ENCODE measurements at regions not wholly inside any gene's neighbourhood (a gene's known extent, or its start where the extent isn't known, plus 50 kb on each side); places are given as distances from the start of the nearest gene placed in this dataset.

DNA sequence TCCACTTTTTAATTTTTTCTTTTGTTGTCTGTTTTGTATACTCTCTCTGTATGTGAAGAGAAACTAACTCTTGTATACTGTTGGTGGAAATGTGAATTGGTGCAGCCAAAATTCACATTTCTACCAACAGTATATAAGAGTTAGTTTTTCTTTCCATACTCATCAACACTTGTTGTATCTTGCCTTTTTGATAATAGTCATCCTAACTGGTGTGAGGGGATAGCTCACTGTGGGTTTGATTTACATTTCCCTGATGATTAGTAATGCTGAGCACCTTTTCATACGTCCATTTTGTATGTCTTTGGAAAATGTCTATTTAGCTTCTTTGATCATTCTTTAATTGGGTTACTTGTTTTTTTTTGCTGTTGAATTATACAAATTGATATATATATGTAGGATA lies 375.5 kb upstream of the IGFBP3 start:
- Histone ChIP-seq H3K36me3 (ENCODE audit: control insufficient read depth in 4 of 4, insufficient read depth in 3 of 4, low read depth in 1 of 4, low read length in 3 of 4) (no peaks in the 10 kb centered on the region), H3K4me3 (ENCODE audit: low read depth in 1 of 3, low read length in 3 of 3) (no peak overlapping the region), H3K27ac (ENCODE audit: low read depth in 1 of 2, low read length in 2 of 2) (no peak overlapping the region), H3K27me3 (ENCODE audit: control insufficient read depth in 4 of 4, insufficient read depth in 4 of 4, low read length in 3 of 4) (no peaks in the 10 kb centered on the region), H3K9ac (ENCODE audit: low read depth in 1 of 2, low read length in 2 of 2) (no peak overlapping the region), H3K9me3 (ENCODE audit: control insufficient read depth in 4 of 4, low read length in 3 of 4) (peaks cover 0 to 5% (median 3%) of the 10 kb centered on the region in 4 donors), H3K4me1 (ENCODE audit: control insufficient read depth in 4 of 4, insufficient read depth in 4 of 4, low read length in 3 of 4) (no peaks in the 10 kb centered on the region)
- WGBS: 93% methylated on average over 1 of the region's 1 CpG
- DNase-seq (ENCODE audit: low spot score): no peak
- TF ChIP-seq, protein P1, sequence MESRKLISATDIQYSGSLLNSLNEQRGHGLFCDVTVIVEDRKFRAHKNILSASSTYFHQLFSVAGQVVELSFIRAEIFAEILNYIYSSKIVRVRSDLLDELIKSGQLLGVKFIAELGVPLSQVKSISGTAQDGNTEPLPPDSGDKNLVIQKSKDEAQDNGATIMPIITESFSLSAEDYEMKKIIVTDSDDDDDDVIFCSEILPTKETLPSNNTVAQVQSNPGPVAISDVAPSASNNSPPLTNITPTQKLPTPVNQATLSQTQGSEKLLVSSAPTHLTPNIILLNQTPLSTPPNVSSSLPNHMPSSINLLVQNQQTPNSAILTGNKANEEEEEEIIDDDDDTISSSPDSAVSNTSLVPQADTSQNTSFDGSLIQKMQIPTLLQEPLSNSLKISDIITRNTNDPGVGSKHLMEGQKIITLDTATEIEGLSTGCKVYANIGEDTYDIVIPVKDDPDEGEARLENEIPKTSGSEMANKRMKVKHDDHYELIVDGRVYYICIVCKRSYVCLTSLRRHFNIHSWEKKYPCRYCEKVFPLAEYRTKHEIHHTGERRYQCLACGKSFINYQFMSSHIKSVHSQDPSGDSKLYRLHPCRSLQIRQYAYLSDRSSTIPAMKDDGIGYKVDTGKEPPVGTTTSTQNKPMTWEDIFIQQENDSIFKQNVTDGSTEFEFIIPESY (IDR thresholded peaks at IDR 0.05): no peak
- TF ChIP-seq, protein P2, sequence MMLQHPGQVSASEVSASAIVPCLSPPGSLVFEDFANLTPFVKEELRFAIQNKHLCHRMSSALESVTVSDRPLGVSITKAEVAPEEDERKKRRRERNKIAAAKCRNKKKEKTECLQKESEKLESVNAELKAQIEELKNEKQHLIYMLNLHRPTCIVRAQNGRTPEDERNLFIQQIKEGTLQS (IDR thresholded peaks at IDR 0.05): no peak
- TF ChIP-seq RXRA (IDR thresholded peaks at IDR 0.05) (no peak), SP1 (IDR thresholded peaks at IDR 0.05) (no peak), FOXA2 (IDR thresholded peaks at IDR 0.05) (no peak), HNF4G (IDR thresholded peaks at IDR 0.05) (no peak), GABPA (IDR thresholded peaks at IDR 0.05 in 1 of 2, conservative IDR thresholded peaks at IDR 0.05 in 1 of 2) (no peak), HNF4A (conservative IDR thresholded peaks at IDR 0.05) (no peak), FOXA1 (IDR thresholded peaks at IDR 0.05) (no peak), JUND (IDR thresholded peaks at IDR 0.05) (no peak), YY1 (IDR thresholded peaks at IDR 0.05) (no peak), TAF1 (conservative IDR thresholded peaks at IDR 0.05) (no peak), RAD21 (IDR thresholded peaks at IDR 0.05) (no peak), EGR1 (IDR thresholded peaks at IDR 0.05; ENCODE audit: low read depth in 2 of 2) (no peak), NR2F2 (IDR thresholded peaks at IDR 0.05) (no peak)
- TF ChIP-seq, protein P3, sequence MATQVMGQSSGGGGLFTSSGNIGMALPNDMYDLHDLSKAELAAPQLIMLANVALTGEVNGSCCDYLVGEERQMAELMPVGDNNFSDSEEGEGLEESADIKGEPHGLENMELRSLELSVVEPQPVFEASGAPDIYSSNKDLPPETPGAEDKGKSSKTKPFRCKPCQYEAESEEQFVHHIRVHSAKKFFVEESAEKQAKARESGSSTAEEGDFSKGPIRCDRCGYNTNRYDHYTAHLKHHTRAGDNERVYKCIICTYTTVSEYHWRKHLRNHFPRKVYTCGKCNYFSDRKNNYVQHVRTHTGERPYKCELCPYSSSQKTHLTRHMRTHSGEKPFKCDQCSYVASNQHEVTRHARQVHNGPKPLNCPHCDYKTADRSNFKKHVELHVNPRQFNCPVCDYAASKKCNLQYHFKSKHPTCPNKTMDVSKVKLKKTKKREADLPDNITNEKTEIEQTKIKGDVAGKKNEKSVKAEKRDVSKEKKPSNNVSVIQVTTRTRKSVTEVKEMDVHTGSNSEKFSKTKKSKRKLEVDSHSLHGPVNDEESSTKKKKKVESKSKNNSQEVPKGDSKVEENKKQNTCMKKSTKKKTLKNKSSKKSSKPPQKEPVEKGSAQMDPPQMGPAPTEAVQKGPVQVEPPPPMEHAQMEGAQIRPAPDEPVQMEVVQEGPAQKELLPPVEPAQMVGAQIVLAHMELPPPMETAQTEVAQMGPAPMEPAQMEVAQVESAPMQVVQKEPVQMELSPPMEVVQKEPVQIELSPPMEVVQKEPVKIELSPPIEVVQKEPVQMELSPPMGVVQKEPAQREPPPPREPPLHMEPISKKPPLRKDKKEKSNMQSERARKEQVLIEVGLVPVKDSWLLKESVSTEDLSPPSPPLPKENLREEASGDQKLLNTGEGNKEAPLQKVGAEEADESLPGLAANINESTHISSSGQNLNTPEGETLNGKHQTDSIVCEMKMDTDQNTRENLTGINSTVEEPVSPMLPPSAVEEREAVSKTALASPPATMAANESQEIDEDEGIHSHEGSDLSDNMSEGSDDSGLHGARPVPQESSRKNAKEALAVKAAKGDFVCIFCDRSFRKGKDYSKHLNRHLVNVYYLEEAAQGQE (IDR thresholded peaks at IDR 0.05): no peak
- TF ChIP-seq, protein P4, sequence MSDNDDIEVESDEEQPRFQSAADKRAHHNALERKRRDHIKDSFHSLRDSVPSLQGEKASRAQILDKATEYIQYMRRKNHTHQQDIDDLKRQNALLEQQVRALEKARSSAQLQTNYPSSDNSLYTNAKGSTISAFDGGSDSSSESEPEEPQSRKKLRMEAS (IDR thresholded peaks at IDR 0.05): no peak
- TF ChIP-seq, protein P5, sequence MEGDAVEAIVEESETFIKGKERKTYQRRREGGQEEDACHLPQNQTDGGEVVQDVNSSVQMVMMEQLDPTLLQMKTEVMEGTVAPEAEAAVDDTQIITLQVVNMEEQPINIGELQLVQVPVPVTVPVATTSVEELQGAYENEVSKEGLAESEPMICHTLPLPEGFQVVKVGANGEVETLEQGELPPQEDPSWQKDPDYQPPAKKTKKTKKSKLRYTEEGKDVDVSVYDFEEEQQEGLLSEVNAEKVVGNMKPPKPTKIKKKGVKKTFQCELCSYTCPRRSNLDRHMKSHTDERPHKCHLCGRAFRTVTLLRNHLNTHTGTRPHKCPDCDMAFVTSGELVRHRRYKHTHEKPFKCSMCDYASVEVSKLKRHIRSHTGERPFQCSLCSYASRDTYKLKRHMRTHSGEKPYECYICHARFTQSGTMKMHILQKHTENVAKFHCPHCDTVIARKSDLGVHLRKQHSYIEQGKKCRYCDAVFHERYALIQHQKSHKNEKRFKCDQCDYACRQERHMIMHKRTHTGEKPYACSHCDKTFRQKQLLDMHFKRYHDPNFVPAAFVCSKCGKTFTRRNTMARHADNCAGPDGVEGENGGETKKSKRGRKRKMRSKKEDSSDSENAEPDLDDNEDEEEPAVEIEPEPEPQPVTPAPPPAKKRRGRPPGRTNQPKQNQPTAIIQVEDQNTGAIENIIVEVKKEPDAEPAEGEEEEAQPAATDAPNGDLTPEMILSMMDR (IDR thresholded peaks at IDR 0.05; ENCODE audit: low read depth, low read length, missing input control): no peak

Data from liver (tissue), 8 donors.